GM21360 (cell line): ENCODE measurements at regions not wholly inside any gene's neighbourhood (a gene's known extent, or its start where the extent isn't known, plus 50 kb on each side); places are given as distances from the start of the nearest gene placed in this dataset.

Source experiments
- ATAC-seq: cut with Tn5 transposase; IDR thresholded peaks from one replicate; pipeline ENCODE4 v1.9.1; 2021; ENCODE audit warnings: mild to moderate bottlenecking, moderate library complexity; ENCODE audit not compliant: unreplicated experiment

GRCh38 chr6:110033101-110033500 is 55.0 kb downstream of the GPR6 start:
- no peak for ATAC-seq

- ATAC-seq, result no peak
Measured at GRCh38 chr6:110033749-110034666, 55.9 kb downstream of the GPR6 start.

- ATAC-seq, result no peak
Measured at GRCh38 chr6:110034667-110035036, 56.5 kb downstream of the GPR6 start.

- ATAC-seq, result no peak
Measured at GRCh38 chr6:110035321-110035720, 57.2 kb downstream of the GPR6 start.

GRCh38 chr6:110036408-110037302 is 58.5 kb downstream of the GPR6 start:
- ATAC-seq, result no peak

- ATAC-seq, result no peak
Measured at GRCh38 chr6:110037726-110038295, 59.7 kb downstream of the GPR6 start.

GRCh38 chr6:110039364-110039980 is 61.4 kb downstream of the GPR6 start:
- ATAC-seq, result peak; percentile 68

GRCh38 chr6:110039981-110040383 is 61.9 kb downstream of the GPR6 start:
- ATAC-seq, result peak; percentile 51

GRCh38 chr6:110040716-110041115 is 62.6 kb downstream of the GPR6 start:
- ATAC-seq, result no peak

GRCh38 chr6:110041126-110041525 is 63.0 kb downstream of the GPR6 start:
- ATAC-seq, result no peak

GRCh38 chr6:110041830-110042229 is 63.7 kb downstream of the GPR6 start:
- ATAC-seq, result no peak

- ATAC-seq, result no peak
Measured at GRCh38 chr6:110042670-110043296, 64.7 kb downstream of the GPR6 start.

GRCh38 chr6:110043366-110043994 is 65.4 kb downstream of the GPR6 start:
- no peak for ATAC-seq

- ATAC-seq, result no peak
Measured at GRCh38 chr6:110044096-110044495, 66.0 kb downstream of the GPR6 start.

GRCh38 chr6:110044622-110045021 is 66.5 kb downstream of the GPR6 start:
- ATAC-seq, result no peak

GRCh38 chr6:110048221-110048875 is 70.2 kb downstream of the GPR6 start:
- no peak for ATAC-seq

GRCh38 chr6:110049696-110050439 is 71.8 kb downstream of the GPR6 start:
- no peak for ATAC-seq
